ENCODE measurements at regions not wholly inside any gene's neighbourhood (a gene's known extent, or its start where the extent isn't known, plus 50 kb on each side); places are given as distances from the start of the nearest gene placed in this dataset.

DNA sequence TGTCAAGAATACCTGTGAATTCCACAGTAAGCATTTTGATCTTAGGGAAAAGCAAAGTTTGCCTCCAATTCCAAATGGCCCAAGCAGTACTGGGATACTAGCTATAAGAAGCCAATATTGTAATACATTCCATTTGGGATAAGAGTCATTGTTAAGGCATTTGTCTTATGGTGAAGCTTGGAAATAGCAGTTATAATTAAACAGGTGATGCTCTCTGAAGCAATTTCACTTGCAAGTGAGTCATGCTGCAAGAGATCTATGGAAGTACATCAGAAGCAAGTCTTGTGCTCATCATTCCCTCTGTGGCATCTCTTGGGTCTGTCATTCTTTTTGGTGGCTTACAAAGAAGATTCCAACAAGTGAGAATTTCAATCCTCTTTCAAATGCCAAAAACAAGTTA is 386.4 kb upstream of the RPS6KA3 start:
- no peak overlapping the region for H3K27ac ChIP-seq
- TF ChIP-seq, protein P1, sequence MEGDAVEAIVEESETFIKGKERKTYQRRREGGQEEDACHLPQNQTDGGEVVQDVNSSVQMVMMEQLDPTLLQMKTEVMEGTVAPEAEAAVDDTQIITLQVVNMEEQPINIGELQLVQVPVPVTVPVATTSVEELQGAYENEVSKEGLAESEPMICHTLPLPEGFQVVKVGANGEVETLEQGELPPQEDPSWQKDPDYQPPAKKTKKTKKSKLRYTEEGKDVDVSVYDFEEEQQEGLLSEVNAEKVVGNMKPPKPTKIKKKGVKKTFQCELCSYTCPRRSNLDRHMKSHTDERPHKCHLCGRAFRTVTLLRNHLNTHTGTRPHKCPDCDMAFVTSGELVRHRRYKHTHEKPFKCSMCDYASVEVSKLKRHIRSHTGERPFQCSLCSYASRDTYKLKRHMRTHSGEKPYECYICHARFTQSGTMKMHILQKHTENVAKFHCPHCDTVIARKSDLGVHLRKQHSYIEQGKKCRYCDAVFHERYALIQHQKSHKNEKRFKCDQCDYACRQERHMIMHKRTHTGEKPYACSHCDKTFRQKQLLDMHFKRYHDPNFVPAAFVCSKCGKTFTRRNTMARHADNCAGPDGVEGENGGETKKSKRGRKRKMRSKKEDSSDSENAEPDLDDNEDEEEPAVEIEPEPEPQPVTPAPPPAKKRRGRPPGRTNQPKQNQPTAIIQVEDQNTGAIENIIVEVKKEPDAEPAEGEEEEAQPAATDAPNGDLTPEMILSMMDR (IDR thresholded peaks at IDR 0.05) = no peak
- no peak for TF ChIP-seq POLR2A (IDR thresholded peaks at IDR 0.05)
- no peak for DNase-seq
- H3K9me3 ChIP-seq = no peaks in the 10 kb centered on the region
- intact Hi-C loops (cut with DNase I; ENCODE audit: low total_unique reads) = no loop called here
- no peaks in the 10 kb centered on the region for H3K4me1 ChIP-seq
- no peak overlapping the region for H3K4me3 ChIP-seq
- H3K27me3 ChIP-seq = no peaks in the 10 kb centered on the region
- H3K36me3 ChIP-seq = no peaks in the 10 kb centered on the region

DNA sequence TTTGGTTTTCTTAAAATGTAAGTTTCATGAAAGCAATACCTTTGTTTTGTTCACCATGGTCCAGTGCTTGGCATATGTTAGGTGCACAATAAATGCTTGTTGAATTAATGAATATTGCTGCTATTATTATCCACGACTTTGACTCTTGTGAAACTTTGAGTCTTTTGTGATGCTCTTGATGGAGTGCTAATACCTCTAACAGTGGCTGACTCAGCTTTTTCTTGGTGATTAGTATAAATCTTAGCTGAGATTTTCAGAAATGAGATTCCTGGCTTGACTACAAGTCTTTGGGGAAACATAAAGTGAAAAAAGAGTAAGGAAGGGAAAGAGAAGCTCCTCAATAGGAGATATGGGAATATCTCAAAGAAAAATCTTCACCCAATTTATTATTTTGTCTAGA is 375.2 kb upstream of the RPS6KA3 start:
- Histone ChIP-seq H3K27me3 (no peaks in the 10 kb centered on the region), H3K4me3 (no peak overlapping the region)
- DNase-seq = no peak

DNA sequence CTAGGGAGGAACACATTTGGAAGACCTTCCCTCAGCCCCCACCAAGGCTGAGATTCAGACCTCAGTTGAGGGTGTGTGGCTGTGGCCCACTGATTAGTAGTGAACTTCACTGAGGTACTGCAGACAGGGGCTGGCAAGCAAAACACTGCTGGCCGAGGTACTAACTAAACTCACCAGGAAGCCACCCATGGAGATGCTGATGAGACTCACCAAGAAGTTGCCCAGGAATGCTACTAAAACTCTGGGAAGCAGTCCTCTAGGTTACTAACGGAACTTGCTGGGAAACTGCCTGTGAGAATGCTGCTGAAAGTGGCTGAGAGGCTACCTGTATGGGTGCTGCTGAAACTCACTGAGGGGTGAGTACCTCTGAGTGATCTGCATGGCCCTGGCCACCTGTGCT is 372.4 kb upstream of the RPS6KA3 start:
- H3K4me1 ChIP-seq = no peaks in the 10 kb centered on the region
- no peak overlapping the region for H3K27ac ChIP-seq
- no peak overlapping the region for H3K4me3 ChIP-seq
- TF ChIP-seq, protein P1 (IDR thresholded peaks at IDR 0.05) = no peak
- TF ChIP-seq POLR2A (IDR thresholded peaks at IDR 0.05) = no peak
- no peak for DNase-seq
- intact Hi-C loops (cut with DNase I; ENCODE audit: low total_unique reads) = no loop called here
- H3K36me3 ChIP-seq = no peaks in the 10 kb centered on the region
- H3K9me3 ChIP-seq = no peaks in the 10 kb centered on the region
- H3K27me3 ChIP-seq = no peaks in the 10 kb centered on the region

More for the DNA sequence above, 375.2 kb upstream of the RPS6KA3 start:
- intact Hi-C loops (cut with DNase I; ENCODE audit: low total_unique reads) = no loop called here
- Histone ChIP-seq H3K36me3 (no peaks in the 10 kb centered on the region), H3K9me3 (no peaks in the 10 kb centered on the region), H3K4me1 (no peaks in the 10 kb centered on the region), H3K27ac (no peak overlapping the region)
- TF ChIP-seq, protein P1 (IDR thresholded peaks at IDR 0.05) = no peak
- no peak for TF ChIP-seq POLR2A (IDR thresholded peaks at IDR 0.05)

DNA sequence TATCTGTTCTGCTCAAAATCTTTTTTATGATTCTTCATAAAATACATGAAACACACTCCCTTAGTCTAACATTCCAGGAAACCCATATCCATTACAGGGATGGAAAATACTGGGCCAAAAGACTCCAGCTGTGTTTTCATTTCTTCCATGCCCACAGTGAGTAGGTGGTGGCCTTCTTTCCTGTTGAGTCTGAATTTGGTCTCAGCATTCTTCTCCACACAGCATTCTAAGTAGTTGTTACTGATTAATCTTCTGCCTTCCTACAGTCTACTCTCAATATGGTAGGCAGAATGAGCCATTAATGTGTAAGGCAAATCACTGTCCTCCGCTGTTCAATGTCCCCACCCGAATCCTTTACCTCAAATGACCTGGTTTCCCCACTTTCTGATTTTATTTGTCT is 370.6 kb upstream of the RPS6KA3 start:
- Histone ChIP-seq H3K4me1 (no peaks in the 10 kb centered on the region), H3K4me3 (no peak overlapping the region), H3K36me3 (no peaks in the 10 kb centered on the region), H3K27ac (no peak overlapping the region), H3K27me3 (no peaks in the 10 kb centered on the region), H3K9me3 (no peaks in the 10 kb centered on the region)
- TF ChIP-seq, protein P1 (IDR thresholded peaks at IDR 0.05) = no peak
- no peak for TF ChIP-seq POLR2A (IDR thresholded peaks at IDR 0.05)
- no peak for DNase-seq
- intact Hi-C loops (cut with DNase I; ENCODE audit: low total_unique reads) = no loop called here

DNA sequence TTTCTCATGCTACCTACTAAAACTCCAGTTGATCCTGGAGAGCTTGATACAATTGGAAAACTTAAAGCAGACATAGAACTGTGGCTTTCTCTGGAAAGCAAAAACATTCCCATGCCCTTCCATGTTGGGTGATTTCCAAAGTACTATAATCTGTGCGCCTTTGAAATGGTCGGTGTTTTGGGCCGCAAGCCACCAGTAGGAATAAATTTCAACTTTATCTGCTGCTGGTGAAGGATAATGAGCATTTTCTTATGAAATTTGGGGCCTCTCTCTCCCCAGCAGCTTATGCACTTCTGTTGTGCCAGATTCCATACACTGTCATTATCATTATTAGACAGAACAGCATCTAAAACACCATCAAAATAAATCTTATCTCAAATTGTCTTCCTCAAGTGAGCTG is 366.7 kb upstream of the RPS6KA3 start:
- no peak for DNase-seq
- no peak overlapping the region for H3K4me3 ChIP-seq
- no peaks in the 10 kb centered on the region for H3K27me3 ChIP-seq
- intact Hi-C loops (cut with DNase I; ENCODE audit: low total_unique reads) = no loop called here
- H3K36me3 ChIP-seq = no peaks in the 10 kb centered on the region
- no peak for TF ChIP-seq POLR2A (IDR thresholded peaks at IDR 0.05)
- TF ChIP-seq, protein P1 (IDR thresholded peaks at IDR 0.05) = no peak
- no peaks in the 10 kb centered on the region for H3K9me3 ChIP-seq
- no peak overlapping the region for H3K27ac ChIP-seq
- H3K4me1 ChIP-seq = no peaks in the 10 kb centered on the region
